Stimulated activated naive CD8-positive, alpha-beta T cell treated with anti-CD3 and anti-CD28 coated beads, Interleukin-15, amount 100 ng/mL, for 72 hours (primary cell): ENCODE measurements at regions not wholly inside any gene's neighbourhood (a gene's known extent, or its start where the extent isn't known, plus 50 kb on each side); places are given as distances from the start of the nearest gene placed in this dataset.
A peak's percentile ranks its signal among the peaks of the same experiment; 100 is the strongest.

Source experiments
- ATAC-seq: fragments of 150-1000 bp; cut with Tn5 transposase; 2 replicates; pipeline ENCODE4 v1.10.0; 2021; ENCODE audit warnings: mild to moderate bottlenecking, moderate library complexity
- DNase-seq, 2 donors: peaks; one replicate each; pipeline ENCODE4 v3.0.0; 2021 to 2022
- H3K27ac Mint-ChIP-seq, 2 donors: one replicate each; pipeline ENCODE4 v1.8.0; 2022; ENCODE audit warnings: mild to moderate bottlenecking in 2 of 2, mixed read lengths in 2 of 2, moderate library complexity in 2 of 2
- H3K27me3 Mint-ChIP-seq: one replicate; pipeline ENCODE4 v1.8.0; 2022; ENCODE audit warnings: mixed read lengths
- H3K4me1 Mint-ChIP-seq: one replicate; pipeline ENCODE4 v1.8.0; 2022; ENCODE audit warnings: mild to moderate bottlenecking, mixed read lengths
- H3K4me3 Mint-ChIP-seq, 2 donors: one replicate each; pipeline ENCODE4 v1.8.0; 2022; ENCODE audit warnings: mild to moderate bottlenecking in 2 of 2, mixed read lengths in 2 of 2, moderate library complexity in 1 of 2
- H3K9me3 Mint-ChIP-seq, 2 donors: one replicate each; pipeline ENCODE4 v1.8.0; 2022; ENCODE audit warnings: mixed read lengths in 2 of 2

GRCh38 chr5:93300309-93300923, 280.6 kb downstream of the NR2F1-AS1 start:
- Mint-ChIP-seq H3K4me3 (no peak overlapping the region), H3K27me3 (peaks cover 6% of the 10 kb centered on the region), H3K9me3 (peaks cover 4 to 5% of the 10 kb centered on the region in 2 donors), H3K27ac (no peak overlapping the region), H3K4me1 (no peaks in the 10 kb centered on the region)
- ATAC-seq (no peak), DNase-seq (no peak)

GRCh38 chr5:93299681-93300308, 281.2 kb downstream of the NR2F1-AS1 start:
- no peak overlapping the region for H3K4me3 Mint-ChIP-seq
- H3K4me1 Mint-ChIP-seq: no peaks in the 10 kb centered on the region
- no peak overlapping the region for H3K27ac Mint-ChIP-seq
- no peak for DNase-seq
- peaks cover 6% of the 10 kb centered on the region for H3K27me3 Mint-ChIP-seq
- ATAC-seq: no peak
- peaks cover 5 to 8% of the 10 kb centered on the region in 2 donors for H3K9me3 Mint-ChIP-seq

- H3K9me3 Mint-ChIP-seq: peaks cover 5 to 8% of the 10 kb centered on the region in 2 donors
- no peaks in the 10 kb centered on the region for H3K4me1 Mint-ChIP-seq
- DNase-seq: no peak
- H3K27me3 Mint-ChIP-seq: peaks cover 1% of the 10 kb centered on the region
- no peak overlapping the region for H3K27ac Mint-ChIP-seq
- ATAC-seq: no peak
- no peak overlapping the region for H3K4me3 Mint-ChIP-seq
Measured at GRCh38 chr5:93297116-93297515, 283.9 kb downstream of the NR2F1-AS1 start.

GRCh38 chr5:93296338-93296737, 284.7 kb downstream of the NR2F1-AS1 start:
- Mint-ChIP-seq H3K9me3 (peaks cover 5 to 8% of the 10 kb centered on the region in 2 donors), H3K4me1 (no peaks in the 10 kb centered on the region), H3K27ac (no peak overlapping the region), H3K27me3 (no peaks in the 10 kb centered on the region), H3K4me3 (no peak overlapping the region)
- ATAC-seq: no peak
- no peak for DNase-seq

- Mint-ChIP-seq H3K9me3 (peaks cover 5 to 8% of the 10 kb centered on the region in 2 donors), H3K4me3 (no peak overlapping the region), H3K27ac (no peak overlapping the region), H3K27me3 (no peaks in the 10 kb centered on the region), H3K4me1 (no peaks in the 10 kb centered on the region)
- ATAC-seq: no peak
- no peak for DNase-seq
Measured at GRCh38 chr5:93294996-93295395, 286.0 kb downstream of the NR2F1-AS1 start.

GRCh38 chr5:93294199-93294598, 286.8 kb downstream of the NR2F1-AS1 start:
- no peak for DNase-seq

GRCh38 chr5:93289942-93290341, 291.1 kb downstream of the NR2F1-AS1 start:
- no peak overlapping the region for H3K27ac Mint-ChIP-seq
- DNase-seq (no peak), ATAC-seq (no peak)
- no peak overlapping the region for H3K4me3 Mint-ChIP-seq
- H3K9me3 Mint-ChIP-seq: peaks cover 9 to 20% of the 10 kb centered on the region in 2 donors
- no peaks in the 10 kb centered on the region for H3K27me3 Mint-ChIP-seq
- no peaks in the 10 kb centered on the region for H3K4me1 Mint-ChIP-seq

More at GRCh38 chr5:93294199-93294598, 286.8 kb downstream of the NR2F1-AS1 start:
- Mint-ChIP-seq H3K27ac (peak overlapping the region in 1 of 2 donors; percentile 13), H3K27me3 (no peaks in the 10 kb centered on the region), H3K9me3 (peaks cover 5 to 8% of the 10 kb centered on the region in 2 donors), H3K4me3 (no peak overlapping the region), H3K4me1 (no peaks in the 10 kb centered on the region)
- ATAC-seq: no peak

GRCh38 chr5:93285461-93285860, 295.6 kb downstream of the NR2F1-AS1 start:
- Mint-ChIP-seq H3K9me3 (peaks cover 9 to 20% of the 10 kb centered on the region in 2 donors), H3K27ac (no peak overlapping the region), H3K4me1 (no peaks in the 10 kb centered on the region), H3K4me3 (no peak overlapping the region), H3K27me3 (no peaks in the 10 kb centered on the region)
- ATAC-seq (no peak), DNase-seq (no peak)

GRCh38 chr5:93281980-93282772, 298.8 kb downstream of the NR2F1-AS1 start:
- Mint-ChIP-seq H3K27ac (no peak overlapping the region), H3K4me3 (no peak overlapping the region), H3K9me3 (peaks cover 9 to 20% of the 10 kb centered on the region in 2 donors), H3K4me1 (no peaks in the 10 kb centered on the region), H3K27me3 (no peaks in the 10 kb centered on the region)
- ATAC-seq: no peak
- DNase-seq: no peak

GRCh38 chr5:93280518-93280917, 300.5 kb downstream of the NR2F1-AS1 start:
- Mint-ChIP-seq H3K27ac (no peak overlapping the region), H3K4me3 (no peak overlapping the region), H3K4me1 (no peaks in the 10 kb centered on the region), H3K27me3 (no peaks in the 10 kb centered on the region), H3K9me3 (peaks cover 4 to 5% of the 10 kb centered on the region in 2 donors)
- ATAC-seq (no peak), DNase-seq (no peak)

GRCh38 chr5:93279296-93279963, 301.6 kb downstream of the NR2F1-AS1 start:
- Mint-ChIP-seq H3K27ac (peak overlapping the region in 1 of 2 donors; percentile 57), H3K4me1 (no peaks in the 10 kb centered on the region), H3K9me3 (no peaks in the 10 kb centered on the region), H3K4me3 (no peak overlapping the region), H3K27me3 (no peaks in the 10 kb centered on the region)
- ATAC-seq (no peak), DNase-seq (no peak)

- Mint-ChIP-seq H3K27ac (peak overlapping the region in 1 of 2 donors; percentile 57), H3K27me3 (no peaks in the 10 kb centered on the region), H3K4me3 (no peak overlapping the region), H3K4me1 (no peaks in the 10 kb centered on the region), H3K9me3 (peaks cover 0 to under 1% of the 10 kb centered on the region in 2 donors)
- DNase-seq: no peak
- ATAC-seq: no peak
Measured at GRCh38 chr5:93278896-93279295, 302.1 kb downstream of the NR2F1-AS1 start.

- H3K27ac Mint-ChIP-seq: no peak overlapping the region
- DNase-seq (no peak), ATAC-seq (no peak)
- peaks cover 0 to 13% of the 10 kb centered on the region in 2 donors for H3K9me3 Mint-ChIP-seq
- no peaks in the 10 kb centered on the region for H3K4me1 Mint-ChIP-seq
- H3K27me3 Mint-ChIP-seq: no peaks in the 10 kb centered on the region
- H3K4me3 Mint-ChIP-seq: no peak overlapping the region
Measured at GRCh38 chr5:93277051-93277450, 304.0 kb downstream of the NR2F1-AS1 start.

- DNase-seq (no peak), ATAC-seq (no peak)
- Mint-ChIP-seq H3K27me3 (no peaks in the 10 kb centered on the region), H3K9me3 (peaks cover 0 to 13% of the 10 kb centered on the region in 2 donors), H3K4me1 (no peaks in the 10 kb centered on the region), H3K27ac (no peak overlapping the region), H3K4me3 (no peak overlapping the region)
Measured at GRCh38 chr5:93275376-93275775, 305.6 kb downstream of the NR2F1-AS1 start.

- H3K27ac Mint-ChIP-seq: no peak overlapping the region
- peaks cover 0 to 13% of the 10 kb centered on the region in 2 donors for H3K9me3 Mint-ChIP-seq
- ATAC-seq (no peak), DNase-seq (no peak)
- H3K27me3 Mint-ChIP-seq: no peaks in the 10 kb centered on the region
- no peak overlapping the region for H3K4me3 Mint-ChIP-seq
- no peaks in the 10 kb centered on the region for H3K4me1 Mint-ChIP-seq
Measured at GRCh38 chr5:93274291-93274690, 306.7 kb downstream of the NR2F1-AS1 start.
